Endothelial cell of umbilical vein (primary cell): ENCODE measurements at regions not wholly inside any gene's neighbourhood (a gene's known extent, or its start where the extent isn't known, plus 50 kb on each side); places are given as distances from the start of the nearest gene placed in this dataset.

Experiments used
- BruUV-seq: library from RNA; stranded (reverse); fragments of 400-500 nt; replicated peaks from 2 replicates; lab custom pipeline; 2021; lab: Mats Ljungman, UMichigan
- CTCF ChIA-PET: fragments of 300-600, 350-600 bp; sonication (Branson Sonifier 250); formaldehyde crosslinking; loops from one replicate; lab custom pipeline; 2021; ENCODE audit warnings: antibody characterized with exemption, inconsistent platforms; lab: Charles Lee
- POLR2A ChIA-PET: fragments of 300-600, 350-600 bp; sonication (Branson Sonifier 250); formaldehyde crosslinking; loops from one replicate; lab custom pipeline; 2021; ENCODE audit warnings: antibody characterized with exemption, inconsistent platforms; lab: Charles Lee
- DNase-seq: peaks from one replicate; pipeline ENCODE4 v3.0.0-alpha.2; 2011; ENCODE audit warnings: low read depth, low spot score
- FAIRE-seq: peaks from 2 replicates; lab custom pipeline; 2011; peaks lifted over from hg19 to GRCh38; lab: Jason Lieb, UNC
- H2AFZ ChIP-seq: 2 replicates; pipeline ENCODE4 v1.6.0; 2012; ENCODE audit warnings: low read depth, low read length, control low read depth, inconsistent platforms
- H3K27ac ChIP-seq: 2 replicates; pipeline ENCODE4 v1.5.1; 2011; ENCODE audit warnings: low read depth, mild to moderate bottlenecking, control low read depth, low read length, moderate library complexity; ENCODE audit not compliant: insufficient read depth
- H3K27me3 ChIP-seq, 2 experiments: 2 replicates each; pipeline versions ENCODE4 v1.6.0 to v1.6.1; 2011; ENCODE audit warnings: low read length in 2 of 2, mixed read lengths in 1 of 2; ENCODE audit not compliant: control insufficient read depth in 2 of 2, insufficient read depth in 2 of 2
- H3K36me3 ChIP-seq, 2 experiments: 2 replicates in 1 of 2; 3 replicates in 1 of 2; pipeline ENCODE4 v1.5.1; 2011; ENCODE audit warnings: low read length in 2 of 2, mild to moderate bottlenecking in 1 of 2, moderate library complexity in 1 of 2; ENCODE audit not compliant: control insufficient read depth in 2 of 2, insufficient read depth in 2 of 2; ENCODE audit errors: extremely low read depth in 1 of 2
- H3K4me1 ChIP-seq: 3 replicates; pipeline ENCODE4 v1.5.1; 2011; ENCODE audit warnings: mild to moderate bottlenecking, low read length; ENCODE audit not compliant: control insufficient read depth, insufficient read depth; ENCODE audit errors: extremely low read depth
- H3K4me2 ChIP-seq: 2 replicates; pipeline ENCODE4 v1.6.1; 2011; ENCODE audit warnings: low read length, control low read depth, mixed read lengths; ENCODE audit not compliant: insufficient read depth
- H3K4me3 ChIP-seq, 3 experiments: fragments of 200-600 bp in 1 of 3; sonication (generic), shearing (Covaris generic) in 1 of 3; replicated peaks in 1 of 3; 2 replicates each; pipeline ENCODE4 v1.5.1; 2011 to 2016; ENCODE audit warnings: control low read depth in 3 of 3, low read length in 3 of 3, mild to moderate bottlenecking in 2 of 3, inconsistent platforms in 1 of 3, low read depth in 1 of 3, moderate library complexity in 1 of 3; ENCODE audit not compliant: insufficient read depth in 1 of 3
- H3K79me2 ChIP-seq: 2 replicates; pipeline ENCODE4 v1.6.0; 2012; ENCODE audit warnings: low read length, inconsistent platforms; ENCODE audit not compliant: control insufficient read depth, insufficient read depth
- H3K9ac ChIP-seq: replicated peaks from 2 replicates; pipeline ENCODE3; 2011; ENCODE audit warnings: low read length, control low read depth; ENCODE audit not compliant: insufficient read depth; ENCODE audit errors: extremely low read depth
- H3K9me1 ChIP-seq: replicated peaks from 3 replicates; pipeline ENCODE4 v1.6.0; 2011; ENCODE audit warnings: mild to moderate bottlenecking, low read length; ENCODE audit not compliant: control insufficient read depth, insufficient read depth; ENCODE audit errors: extremely low read depth
- H3K9me3 ChIP-seq: replicated peaks from 2 replicates; pipeline ENCODE4 v1.5.1; 2012; ENCODE audit warnings: low read length, inconsistent platforms; ENCODE audit not compliant: control insufficient read depth, insufficient read depth
- H4K20me1 ChIP-seq: replicated peaks from 2 replicates; pipeline ENCODE3; 2011; ENCODE audit warnings: mild to moderate bottlenecking, low read length; ENCODE audit not compliant: control insufficient read depth, insufficient read depth; ENCODE audit errors: extremely low read depth
- EZH2 ChIP-seq: IDR thresholded peaks from 2 replicates; pipeline ENCODE4 v1.6.1; 2012; ENCODE audit warnings: borderline replicate concordance, low read depth, mild to moderate bottlenecking, moderate library complexity, low read length, inconsistent platforms; ENCODE audit not compliant: severe bottlenecking
- FOS ChIP-seq: IDR thresholded peaks from 2 replicates; pipeline ENCODE4 v1.6.1; 2011; ENCODE audit warnings: mild to moderate bottlenecking, low read length, moderate library complexity, borderline replicate concordance; ENCODE audit not compliant: insufficient read depth
- GATA2 ChIP-seq: IDR thresholded peaks from 2 replicates; pipeline ENCODE4 v1.7.0; 2011; ENCODE audit warnings: low read depth, mild to moderate bottlenecking, moderate library complexity, mixed read lengths, low read length; ENCODE audit not compliant: insufficient read length, insufficient read depth
- JUN ChIP-seq: IDR thresholded peaks from 2 replicates; pipeline ENCODE4 v1.6.1; 2011; ENCODE audit warnings: borderline replicate concordance, low read depth; ENCODE audit not compliant: insufficient read length, insufficient read depth
- MYC ChIP-seq: IDR thresholded peaks from one replicate; pipeline ENCODE4 v1.6.1; 2011; ENCODE audit warnings: mild to moderate bottlenecking, low read depth, low read length
- POLR2A ChIP-seq: IDR thresholded peaks from 2 replicates; pipeline ENCODE4 v1.6.1; 2012; ENCODE audit warnings: low read depth, mild to moderate bottlenecking, control low read depth, low read length
- POLR2AphosphoS5 ChIP-seq: IDR thresholded peaks from 2 replicates; pipeline ENCODE4 v1.6.1; 2012; ENCODE audit warnings: low read depth, mild to moderate bottlenecking, control low read depth, low read length, moderate library complexity; ENCODE audit not compliant: insufficient read depth
- dilution Hi-C: fragments of 300-500 bp; cut with MboI; formaldehyde crosslinking; loops from one replicate; pipeline ENCODE4 v1.15.0; 2019; ENCODE audit warnings: low sequenced_read_pairs; ENCODE audit not compliant: extremely low pct_ligation_motif_present
- intact Hi-C: fragments of 100-400 bp; cut with micrococcal nuclease; formaldehyde crosslinking; loops from one replicate; pipeline ENCODE4 v1.10.0; 2022
- TF ChIP-seq, protein P1 (sequence below), 2 donors: IDR thresholded peaks; 1 replicate in 1 of 2; 2 replicates in 1 of 2; pipeline ENCODE4 v1.5.1; 2011; ENCODE audit warnings: low read length in 2 of 2, mild to moderate bottlenecking in 2 of 2, moderate library complexity in 2 of 2, control low read depth in 1 of 2, inconsistent platforms in 1 of 2, low read depth in 1 of 2; ENCODE audit not compliant: insufficient read depth in 1 of 2; ENCODE audit errors: extremely low read depth in 1 of 2
- TF ChIP-seq, protein P2 (sequence below): IDR thresholded peaks from 2 replicates; pipeline ENCODE4 v1.6.1; 2011; ENCODE audit not compliant: insufficient read depth, insufficient read length

DNA sequence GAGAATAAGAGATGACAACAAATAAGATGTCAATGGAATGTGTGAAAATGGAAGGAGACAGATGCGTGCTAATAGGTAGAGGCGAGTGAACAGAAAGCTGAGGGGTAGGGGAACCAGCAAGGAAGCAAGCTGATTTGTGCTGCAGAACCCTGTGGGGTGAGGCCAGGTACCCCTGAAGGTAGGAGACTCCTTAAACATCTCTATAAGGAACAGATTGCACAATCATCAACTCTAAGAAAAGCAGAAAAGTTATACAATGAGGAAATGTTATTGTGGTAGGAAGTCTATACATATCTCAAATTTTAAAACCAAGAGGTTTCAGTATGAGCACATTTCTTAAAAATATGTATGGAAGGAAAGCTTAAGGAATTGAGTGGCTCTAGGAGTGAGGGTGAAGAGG, 315.0 kb upstream of the TPM1 start:
- POLR2A ChIA-PET = no interaction called here
- Histone ChIP-seq H3K27ac (no peak overlapping the region), H3K4me2 (no peak overlapping the region), H3K4me1 (no peaks in the 10 kb centered on the region), H4K20me1 (no peaks in the 10 kb centered on the region), H3K4me3 (no peak overlapping the region), H3K9me3 (no peaks in the 10 kb centered on the region), H3K27me3 (peaks cover 5 to 15% of the 10 kb centered on the region in 2 experiments), H2AFZ (no peak overlapping the region), H3K9me1 (no peaks in the 10 kb centered on the region), H3K79me2 (no peaks in the 10 kb centered on the region), H3K9ac (no peak overlapping the region), H3K36me3 (no peaks in the 10 kb centered on the region)
- intact Hi-C loops = no loop called here
- BruUV-seq = no TSS peak
- DNase-seq (no peak), FAIRE-seq (no peak)
- CTCF ChIA-PET = interaction anchor here (4.3 kb wide), 1 partner anchor 14 kb away, joined by 23 read pairs; no protein-coding TSS in a partner anchor
- dilution Hi-C loops = no loop called here
- TF ChIP-seq POLR2AphosphoS5 (no peak), FOS (no peak), GATA2 (no peak), MYC (no peak), POLR2A (no peak), JUN (no peak), EZH2 (no peak)
- TF ChIP-seq, protein P1, sequence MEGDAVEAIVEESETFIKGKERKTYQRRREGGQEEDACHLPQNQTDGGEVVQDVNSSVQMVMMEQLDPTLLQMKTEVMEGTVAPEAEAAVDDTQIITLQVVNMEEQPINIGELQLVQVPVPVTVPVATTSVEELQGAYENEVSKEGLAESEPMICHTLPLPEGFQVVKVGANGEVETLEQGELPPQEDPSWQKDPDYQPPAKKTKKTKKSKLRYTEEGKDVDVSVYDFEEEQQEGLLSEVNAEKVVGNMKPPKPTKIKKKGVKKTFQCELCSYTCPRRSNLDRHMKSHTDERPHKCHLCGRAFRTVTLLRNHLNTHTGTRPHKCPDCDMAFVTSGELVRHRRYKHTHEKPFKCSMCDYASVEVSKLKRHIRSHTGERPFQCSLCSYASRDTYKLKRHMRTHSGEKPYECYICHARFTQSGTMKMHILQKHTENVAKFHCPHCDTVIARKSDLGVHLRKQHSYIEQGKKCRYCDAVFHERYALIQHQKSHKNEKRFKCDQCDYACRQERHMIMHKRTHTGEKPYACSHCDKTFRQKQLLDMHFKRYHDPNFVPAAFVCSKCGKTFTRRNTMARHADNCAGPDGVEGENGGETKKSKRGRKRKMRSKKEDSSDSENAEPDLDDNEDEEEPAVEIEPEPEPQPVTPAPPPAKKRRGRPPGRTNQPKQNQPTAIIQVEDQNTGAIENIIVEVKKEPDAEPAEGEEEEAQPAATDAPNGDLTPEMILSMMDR (IDR thresholded peaks at IDR 0.05; ENCODE audit: extremely low read depth in 1 of 2, insufficient read depth in 1 of 2, low read depth in 1 of 2, low read length in 2 of 2) = no peak
- TF ChIP-seq, protein P2, sequence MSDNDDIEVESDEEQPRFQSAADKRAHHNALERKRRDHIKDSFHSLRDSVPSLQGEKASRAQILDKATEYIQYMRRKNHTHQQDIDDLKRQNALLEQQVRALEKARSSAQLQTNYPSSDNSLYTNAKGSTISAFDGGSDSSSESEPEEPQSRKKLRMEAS = no peak
